ENCODE measurements at regions not wholly inside any gene's neighbourhood (a gene's known extent, or its start where the extent isn't known, plus 50 kb on each side); places are given as distances from the start of the nearest gene placed in this dataset.

DNA sequence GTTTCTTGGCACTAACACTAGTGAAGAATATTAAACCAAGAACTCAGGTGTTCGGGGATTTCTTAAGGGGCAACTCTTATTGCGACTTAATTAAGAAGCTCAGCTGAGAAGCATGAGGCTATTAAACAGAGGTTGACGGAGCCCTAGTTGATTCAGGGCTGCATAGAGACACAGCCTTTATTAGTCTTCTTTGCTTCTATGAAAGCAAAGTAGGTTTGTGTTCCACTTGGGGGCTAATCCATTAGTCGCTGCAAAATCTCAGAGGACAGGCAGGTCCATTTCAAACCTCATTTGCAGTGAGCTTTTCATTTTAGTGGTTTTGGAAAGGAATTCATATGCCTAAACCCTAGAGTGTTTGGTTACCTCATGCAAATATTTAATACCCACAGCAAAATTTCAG lies 506.6 kb upstream of the SULF2 start:
- DNase-seq = no peak

- DNase-seq = no peak
Measured at GRCh38 chr20:48288930-48289507, 503.7 kb upstream of the SULF2 start.

- DNase-seq = no peak
Measured at GRCh38 chr20:48287552-48288170, 502.4 kb upstream of the SULF2 start.

DNA sequence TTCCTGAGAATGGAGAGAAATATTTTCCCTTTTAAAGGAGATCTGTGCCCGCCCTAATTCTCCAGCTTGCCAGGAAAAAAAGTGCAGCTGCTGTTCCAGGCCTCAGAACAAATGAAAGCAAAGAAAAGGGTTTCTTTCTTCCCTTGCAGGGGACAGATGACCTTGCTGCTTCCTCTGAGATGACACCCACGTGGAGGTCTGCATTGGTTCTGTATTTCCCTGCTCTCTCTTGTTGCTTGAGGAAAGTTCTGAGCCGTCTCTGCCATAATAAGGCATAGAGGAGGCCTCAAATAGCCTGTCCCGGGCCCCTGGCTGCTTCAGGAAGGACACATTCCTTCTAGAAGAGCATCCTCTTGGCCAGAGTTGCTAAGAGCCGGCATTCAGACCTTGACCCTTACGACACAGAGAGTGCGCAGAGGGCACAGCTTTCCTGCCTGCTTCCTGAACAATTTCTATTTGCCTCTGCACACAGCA lies 501.8 kb upstream of the SULF2 start:
- DNase-seq = no peak

DNA sequence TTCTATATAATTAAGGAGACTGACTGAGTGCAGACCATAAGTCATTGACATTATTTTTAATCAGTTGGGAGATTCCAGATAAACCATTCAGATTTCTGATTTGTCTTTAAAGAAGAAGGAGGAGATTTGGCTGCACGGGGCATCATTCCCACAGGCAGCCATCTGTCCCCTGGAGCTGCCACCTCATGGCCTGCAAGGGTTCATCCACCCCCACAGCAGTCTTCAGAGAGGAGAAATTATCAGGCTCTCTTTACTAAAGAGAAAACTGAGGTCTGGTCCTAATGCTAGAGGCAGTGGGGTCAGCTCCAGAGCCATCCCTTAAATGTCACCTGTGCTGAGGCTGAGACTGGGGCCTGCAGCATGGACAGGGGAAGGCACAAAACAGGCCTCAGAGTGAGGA lies 501.3 kb upstream of the SULF2 start:
- DNase-seq = no peak

DNA sequence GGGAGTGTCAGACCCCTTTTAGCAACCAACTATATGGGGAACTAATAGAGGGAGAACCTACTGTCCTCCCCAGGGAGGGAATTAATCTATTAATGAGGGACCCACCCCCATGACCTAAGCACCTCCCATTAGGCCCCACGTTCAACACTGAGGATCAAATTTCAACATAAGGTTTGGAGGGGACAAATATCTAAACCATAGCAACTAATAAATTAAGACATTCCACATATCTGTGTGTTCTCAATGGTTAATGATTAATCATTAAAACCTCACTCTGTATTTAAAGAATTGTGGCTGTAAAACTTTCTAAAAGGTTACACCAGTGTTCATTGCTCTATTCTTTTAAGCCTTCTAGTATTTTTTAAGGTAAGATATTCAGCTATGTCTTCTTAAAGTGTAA lies 500.4 kb upstream of the SULF2 start:
- no peak for DNase-seq

GRCh38 chr20:48284837-48285236 lies 499.6 kb upstream of the SULF2 start:
- no peak for DNase-seq

DNA sequence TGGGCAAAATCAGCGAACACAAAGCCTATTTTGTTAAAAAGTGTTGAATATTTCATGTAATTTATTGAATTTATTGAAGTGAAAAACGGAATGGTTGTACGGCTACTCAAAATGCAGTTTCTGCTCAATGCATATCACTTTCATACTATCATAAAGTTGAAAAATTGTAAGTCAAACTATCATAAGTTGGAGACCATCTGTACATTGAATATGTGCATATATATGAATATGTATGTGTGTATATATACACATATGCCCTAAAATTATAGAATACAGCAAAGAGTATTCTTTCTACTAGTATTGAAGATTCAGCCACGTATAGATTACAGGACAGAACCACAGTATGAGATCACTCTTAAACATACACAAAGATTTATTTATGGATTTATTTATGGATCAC lies 499.0 kb upstream of the SULF2 start:
- no peak for DNase-seq

GRCh38 chr20:48283470-48284110 lies 498.3 kb upstream of the SULF2 start:
- DNase-seq = no peak

DNA sequence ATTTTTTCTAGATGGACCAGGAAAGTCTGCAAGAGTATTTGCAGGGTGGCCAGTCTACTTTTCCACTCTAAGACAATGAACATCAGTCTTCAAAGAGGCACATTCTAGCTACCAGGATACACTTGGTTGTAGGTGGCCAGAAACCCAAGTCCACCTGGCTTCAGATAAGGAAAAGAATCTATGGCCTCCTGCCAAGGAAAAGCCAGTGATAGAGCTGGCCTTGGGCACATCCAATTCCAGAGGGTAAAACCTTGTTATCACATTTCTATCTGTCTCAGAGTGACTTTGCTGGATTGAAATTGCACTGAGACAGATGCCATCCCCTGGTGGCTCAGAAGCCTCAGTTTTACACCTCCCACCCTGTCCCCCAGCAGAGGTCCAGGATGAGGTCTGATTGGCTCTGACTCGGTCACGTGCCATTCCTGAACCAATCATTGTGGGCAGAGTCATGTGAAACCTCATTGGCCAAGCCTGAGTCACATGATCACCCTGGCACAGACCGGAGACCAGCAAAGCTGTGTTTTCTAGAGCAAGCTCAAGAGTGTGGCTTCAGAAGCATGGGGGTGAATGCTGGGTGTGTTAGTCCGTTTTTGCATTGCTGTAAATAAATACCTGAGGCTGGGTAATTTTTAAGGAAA lies 497.4 kb upstream of the SULF2 start:
- DNase-seq = no peak

DNA sequence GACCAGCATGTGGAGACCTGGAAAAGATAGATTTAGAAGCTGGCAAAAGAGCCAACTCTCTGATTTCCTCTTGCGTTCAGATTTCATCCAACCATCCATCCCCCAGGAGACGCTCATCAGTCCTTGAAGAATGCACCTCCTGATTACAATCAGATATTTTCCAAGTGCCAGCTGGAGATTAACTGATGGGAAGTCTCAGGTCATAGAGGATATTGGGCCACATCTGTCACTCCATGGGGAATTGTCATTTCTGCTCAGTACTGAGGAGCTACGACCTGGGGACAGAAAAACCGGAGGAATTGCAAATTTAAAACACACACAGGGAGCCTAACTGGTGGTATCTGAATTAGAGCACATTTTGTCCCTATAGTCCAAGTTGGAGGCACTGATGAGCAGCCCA lies 496.2 kb upstream of the SULF2 start:
- no peak for DNase-seq

DNA sequence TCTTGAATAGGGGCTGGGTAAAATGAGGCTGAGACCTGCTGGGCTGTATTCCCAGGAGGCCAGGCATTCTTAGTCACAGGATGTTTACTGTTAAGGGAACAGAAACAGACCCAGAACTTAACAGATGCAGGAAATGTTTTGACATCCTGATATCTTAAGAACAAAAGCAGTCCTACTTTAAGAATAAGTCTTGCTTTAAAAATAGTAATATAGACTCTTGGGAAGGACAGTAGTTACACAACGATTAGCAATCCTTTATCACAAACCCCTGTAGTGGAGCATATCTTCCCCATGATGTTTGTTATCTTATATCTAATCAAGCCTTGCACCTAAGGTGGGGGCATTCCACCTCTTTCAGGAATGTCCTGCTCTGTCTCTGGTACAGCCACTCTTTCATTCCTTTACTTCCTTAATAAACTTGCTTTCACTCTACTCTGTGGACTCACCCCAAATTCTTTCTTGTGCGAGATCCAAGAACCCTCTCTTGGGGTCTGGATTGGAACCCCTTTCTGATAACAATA lies 493.7 kb upstream of the SULF2 start:
- no peak for DNase-seq

GRCh38 chr20:48277266-48277665 lies 492.0 kb upstream of the SULF2 start:
- no peak for DNase-seq

DNA sequence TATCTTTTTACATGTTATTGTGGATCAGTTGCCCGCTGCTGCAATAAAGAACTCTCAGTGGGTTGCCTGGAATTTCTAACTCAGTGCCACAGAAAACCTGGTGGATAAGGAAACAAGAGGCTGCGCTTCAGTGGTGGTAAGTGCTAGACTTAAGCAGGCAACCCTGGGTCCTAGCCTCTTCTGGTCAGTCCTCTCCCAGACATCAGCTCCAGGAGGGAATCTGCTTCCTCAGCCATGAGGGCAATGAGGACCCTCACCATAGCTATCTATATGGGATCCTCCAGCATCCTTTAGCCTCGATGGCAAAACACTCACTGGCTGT lies 490.7 kb upstream of the SULF2 start:
- no peak for DNase-seq

DNA sequence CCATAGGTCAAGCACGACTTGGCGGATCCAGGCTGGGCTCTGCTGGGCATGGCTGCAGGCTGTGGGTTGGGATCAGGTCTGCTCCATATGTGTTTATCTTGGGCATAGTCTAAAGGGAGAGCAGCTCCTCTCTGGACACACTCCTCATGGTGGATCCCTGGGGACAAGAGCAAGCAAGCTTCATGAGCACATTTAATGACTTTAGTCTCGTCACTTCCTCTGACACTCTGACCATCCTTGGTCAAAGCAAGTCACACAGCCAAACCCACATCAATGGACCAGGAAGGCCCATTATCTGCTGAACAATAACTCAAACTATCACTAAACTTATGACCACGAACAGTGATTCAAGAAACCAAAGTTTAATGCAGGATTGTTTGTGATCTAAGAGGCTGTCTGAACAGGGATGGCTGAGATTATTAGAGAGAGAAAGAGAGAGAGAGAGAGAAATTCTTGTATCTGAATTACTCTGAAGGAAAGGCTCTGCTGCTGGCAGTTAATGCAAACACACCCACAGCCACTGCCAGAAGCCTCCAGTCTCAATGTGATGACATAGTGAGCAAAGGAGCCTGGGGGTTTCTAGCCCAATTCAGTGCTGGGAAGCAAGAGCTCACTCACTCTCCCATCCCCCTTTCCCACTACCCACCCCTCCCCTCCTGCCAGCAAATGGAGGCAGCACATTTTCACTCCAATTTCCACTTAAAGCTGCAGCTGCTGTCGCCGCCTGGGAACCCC lies 490.2 kb upstream of the SULF2 start:
- no peak for DNase-seq

- no peak for DNase-seq
Measured at GRCh38 chr20:48273843-48274242, 488.6 kb upstream of the SULF2 start.

GRCh38 chr20:48270885-48271284 lies 485.6 kb upstream of the SULF2 start:
- DNase-seq = no peak

DNA sequence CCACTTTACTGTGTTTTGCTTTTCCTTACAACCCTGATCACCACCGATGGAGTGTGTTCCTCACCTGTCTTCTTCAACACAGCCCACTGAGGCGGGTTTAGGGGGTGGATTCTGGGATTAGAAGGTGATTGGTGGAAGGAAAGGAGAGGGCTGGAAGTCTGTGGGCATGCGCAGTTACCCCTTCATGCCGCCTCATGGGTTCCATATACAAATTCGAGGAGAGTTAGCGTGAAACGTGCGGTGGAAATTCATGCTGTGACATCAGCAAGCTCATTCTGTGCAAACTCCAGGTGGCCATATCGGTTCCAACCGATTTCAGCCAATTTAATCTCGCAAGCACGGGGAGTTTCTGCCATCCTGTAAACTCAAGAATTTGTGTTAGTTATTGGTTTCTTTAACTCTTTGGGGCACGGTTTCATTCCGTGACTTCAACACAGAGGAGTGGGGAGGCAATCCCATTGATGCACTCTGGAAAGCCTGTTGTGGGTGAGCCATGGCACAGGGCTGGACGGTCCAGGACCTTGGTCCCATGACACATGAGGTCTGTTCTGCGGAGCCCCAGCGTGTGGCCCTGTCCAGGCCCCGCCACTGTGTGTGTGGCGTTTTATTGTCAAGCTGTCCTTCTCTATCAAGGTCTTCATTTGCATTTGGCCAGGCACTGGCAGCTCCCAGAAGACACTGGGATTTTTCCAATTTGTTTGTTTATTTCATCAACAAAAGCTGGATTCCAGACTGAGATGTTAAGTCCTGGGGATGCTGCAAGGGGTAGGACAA lies 482.8 kb upstream of the SULF2 start:
- DNase-seq = no peak

- no peak for DNase-seq
Measured at GRCh38 chr20:48266571-48266970, 481.3 kb upstream of the SULF2 start.

GRCh38 chr20:48265791-48266190 lies 480.5 kb upstream of the SULF2 start:
- DNase-seq = no peak

DNA sequence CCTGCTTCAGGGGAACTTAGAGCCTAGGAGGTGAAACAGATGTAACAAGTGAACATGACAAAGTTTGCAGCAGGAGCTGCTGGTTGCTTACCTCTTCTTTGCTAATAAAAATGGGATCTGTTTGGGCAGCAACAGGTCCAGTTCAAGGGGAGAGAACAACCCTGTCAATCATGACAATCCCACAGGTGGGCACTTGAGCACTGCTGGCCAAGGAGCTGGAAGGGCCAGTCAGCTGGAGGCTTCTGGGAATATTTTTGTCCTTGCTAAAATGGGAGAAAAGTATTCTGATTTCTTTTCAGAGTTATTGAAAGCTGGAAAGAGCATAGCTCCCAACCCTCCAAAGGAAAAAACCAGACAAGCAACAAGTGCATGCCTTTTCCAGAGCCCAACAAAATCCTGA lies 477.7 kb upstream of the SULF2 start:
- DNase-seq = no peak

DNA sequence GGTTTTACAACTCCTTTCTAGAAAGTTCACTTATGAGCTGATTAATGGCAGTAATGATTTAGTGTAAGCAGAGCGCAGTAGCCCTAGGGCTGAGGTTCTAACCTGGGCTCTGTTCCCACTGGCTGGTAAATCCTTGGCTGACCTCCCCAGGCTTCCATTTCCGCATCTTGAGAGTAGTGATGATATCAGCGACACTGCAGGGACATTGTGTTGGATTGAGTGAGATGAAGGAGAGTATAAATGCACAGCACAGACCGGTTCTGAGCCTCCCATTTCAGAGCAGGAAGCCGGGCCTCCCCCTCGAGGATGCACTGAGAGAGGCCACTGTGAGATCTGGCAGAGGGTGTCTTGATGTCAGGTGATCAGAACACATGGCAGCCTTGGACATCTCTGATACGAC lies 477.2 kb upstream of the SULF2 start:
- DNase-seq = no peak
